Nephron progenitor cell (in vitro differentiated cells): ENCODE measurements at regions not wholly inside any gene's neighbourhood (a gene's known extent, or its start where the extent isn't known, plus 50 kb on each side); places are given as distances from the start of the nearest gene placed in this dataset.
"Not testable (repeated sequence)": the region's sequence is repeated elsewhere in the genome, so short reads cannot be mapped to it uniquely, and the experiment has no call there.

ENCODE experiments used
- DNase-seq: peaks from one replicate; pipeline ENCODE4 v3.0.0; 2021
- H3K27ac Mint-ChIP-seq: 2 replicates; pipeline ENCODE4 v1.8.0; 2021; ENCODE audit warnings: mild to moderate bottlenecking, moderate library complexity, mixed read lengths
- H3K27me3 Mint-ChIP-seq: 2 replicates; pipeline ENCODE4 v1.8.0; 2021; ENCODE audit warnings: mild to moderate bottlenecking, low read depth, mixed read lengths; ENCODE audit not compliant: poor library complexity
- H3K36me3 Mint-ChIP-seq: 2 replicates; pipeline ENCODE4 v1.8.0; 2021; ENCODE audit warnings: low read depth, mixed read lengths
- H3K4me1 Mint-ChIP-seq: 2 replicates; pipeline ENCODE4 v1.8.0; 2021; ENCODE audit warnings: mixed read lengths
- H3K4me3 Mint-ChIP-seq: 2 replicates; pipeline ENCODE4 v1.8.0; 2021; ENCODE audit warnings: mild to moderate bottlenecking, moderate library complexity, mixed read lengths
- H3K9me3 Mint-ChIP-seq: 2 replicates; pipeline ENCODE4 v1.8.0; 2021; ENCODE audit warnings: mild to moderate bottlenecking, moderate library complexity, mixed read lengths
- TF ChIP-seq, protein P1 (sequence below): fragments of 200-600 bp; sonication (generic); IDR thresholded peaks from 2 replicates; pipeline ENCODE4 v1.5.0; 2021; ENCODE audit warnings: antibody characterized with exemption

GRCh38 chr1:30101016-30101415 is 622.4 kb downstream of the MATN1 start:
- Mint-ChIP-seq H3K36me3 (no peaks in the 10 kb centered on the region), H3K4me1 (peaks cover 14% of the 10 kb centered on the region), H3K27me3 (peaks cover 16% of the 10 kb centered on the region), H3K9me3 (peaks cover 6% of the 10 kb centered on the region), H3K4me3 (no peak overlapping the region), H3K27ac (no peak overlapping the region)
- TF ChIP-seq, protein P1, sequence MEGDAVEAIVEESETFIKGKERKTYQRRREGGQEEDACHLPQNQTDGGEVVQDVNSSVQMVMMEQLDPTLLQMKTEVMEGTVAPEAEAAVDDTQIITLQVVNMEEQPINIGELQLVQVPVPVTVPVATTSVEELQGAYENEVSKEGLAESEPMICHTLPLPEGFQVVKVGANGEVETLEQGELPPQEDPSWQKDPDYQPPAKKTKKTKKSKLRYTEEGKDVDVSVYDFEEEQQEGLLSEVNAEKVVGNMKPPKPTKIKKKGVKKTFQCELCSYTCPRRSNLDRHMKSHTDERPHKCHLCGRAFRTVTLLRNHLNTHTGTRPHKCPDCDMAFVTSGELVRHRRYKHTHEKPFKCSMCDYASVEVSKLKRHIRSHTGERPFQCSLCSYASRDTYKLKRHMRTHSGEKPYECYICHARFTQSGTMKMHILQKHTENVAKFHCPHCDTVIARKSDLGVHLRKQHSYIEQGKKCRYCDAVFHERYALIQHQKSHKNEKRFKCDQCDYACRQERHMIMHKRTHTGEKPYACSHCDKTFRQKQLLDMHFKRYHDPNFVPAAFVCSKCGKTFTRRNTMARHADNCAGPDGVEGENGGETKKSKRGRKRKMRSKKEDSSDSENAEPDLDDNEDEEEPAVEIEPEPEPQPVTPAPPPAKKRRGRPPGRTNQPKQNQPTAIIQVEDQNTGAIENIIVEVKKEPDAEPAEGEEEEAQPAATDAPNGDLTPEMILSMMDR: no peak
- no peak for DNase-seq

DNA sequence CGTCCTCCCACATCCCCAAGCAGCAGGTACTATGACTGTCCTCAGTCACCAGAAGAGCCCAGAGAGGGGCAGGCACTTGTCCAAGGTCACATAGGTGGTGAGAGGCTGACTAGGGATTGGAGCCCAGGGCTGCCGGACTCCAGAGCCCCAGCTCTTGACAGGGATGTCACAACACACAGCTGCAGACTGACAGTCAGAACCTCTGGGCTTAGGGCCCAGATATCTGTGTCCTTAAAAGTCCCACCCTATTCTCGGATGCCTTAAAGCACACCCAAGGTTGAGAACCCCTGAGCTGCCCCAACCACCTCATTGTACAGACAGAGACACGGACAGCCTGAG is 622.9 kb downstream of the MATN1 start:
- H3K36me3 Mint-ChIP-seq: no peaks in the 10 kb centered on the region
- peaks cover 14% of the 10 kb centered on the region for H3K4me1 Mint-ChIP-seq
- H3K4me3 Mint-ChIP-seq: no peak overlapping the region
- TF ChIP-seq, protein P1: no peak
- peaks cover 6% of the 10 kb centered on the region for H3K9me3 Mint-ChIP-seq
- DNase-seq: no peak
- peaks cover 11% of the 10 kb centered on the region for H3K27me3 Mint-ChIP-seq
- no peak overlapping the region for H3K27ac Mint-ChIP-seq

- TF ChIP-seq, protein P1: no peak
- H3K4me1 Mint-ChIP-seq: peaks cover 14% of the 10 kb centered on the region
- no peak overlapping the region for H3K4me3 Mint-ChIP-seq
- H3K27ac Mint-ChIP-seq: no peak overlapping the region
- peaks cover 6% of the 10 kb centered on the region for H3K9me3 Mint-ChIP-seq
- peaks cover 6% of the 10 kb centered on the region for H3K27me3 Mint-ChIP-seq
- no peak for DNase-seq
- H3K36me3 Mint-ChIP-seq: no peaks in the 10 kb centered on the region
These were observed 623.5 kb downstream of the MATN1 start for GRCh38 chr1:30099587-30100523.

GRCh38 chr1:30097851-30098250 is 625.5 kb downstream of the MATN1 start:
- not testable (repeated sequence) for H3K4me1 Mint-ChIP-seq, H3K27ac Mint-ChIP-seq, H3K4me3 Mint-ChIP-seq, H3K36me3 Mint-ChIP-seq, DNase-seq
- Mint-ChIP-seq H3K27me3 (peaks cover 10% of the 10 kb centered on the region), H3K9me3 (peaks cover 14% of the 10 kb centered on the region)

DNA sequence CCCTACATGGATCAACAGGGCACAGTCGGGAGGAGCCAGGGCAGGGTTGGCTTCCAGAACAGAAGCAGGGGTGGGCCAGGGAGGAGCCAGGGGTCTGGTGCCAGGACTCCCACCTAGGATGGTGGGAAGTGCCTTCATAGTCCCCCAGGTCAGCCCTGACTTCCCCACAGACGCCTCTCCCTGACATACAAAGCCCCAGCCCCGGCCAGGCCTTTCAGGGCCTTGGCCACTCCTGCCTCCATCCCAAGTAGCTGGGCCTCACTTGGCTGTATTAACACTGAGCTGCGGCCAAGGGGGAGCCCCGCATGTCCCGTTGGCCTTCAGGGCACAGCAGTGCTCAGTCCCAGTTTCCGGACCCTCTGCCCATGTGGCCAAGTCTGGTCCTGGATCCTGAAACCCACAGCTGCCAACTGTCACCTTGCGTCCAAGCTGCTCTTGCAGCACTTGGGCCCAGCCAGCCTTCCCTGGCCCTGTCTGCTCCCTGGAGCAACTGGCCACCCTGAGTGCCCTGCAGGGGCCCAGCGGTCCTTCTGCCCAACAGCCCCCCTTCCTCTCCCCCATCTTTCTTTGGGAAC is 627.8 kb downstream of the MATN1 start:
- Mint-ChIP-seq H3K36me3 (no peaks in the 10 kb centered on the region), H3K27ac (no peak overlapping the region), H3K9me3 (peaks cover 30% of the 10 kb centered on the region), H3K4me3 (no peak overlapping the region), H3K4me1 (peaks cover 5% of the 10 kb centered on the region), H3K27me3 (peaks cover 24% of the 10 kb centered on the region)
- no peak for DNase-seq
- TF ChIP-seq, protein P1: no peak

- no peak overlapping the region for H3K27ac Mint-ChIP-seq
- DNase-seq: no peak
- peaks cover 3% of the 10 kb centered on the region for H3K4me1 Mint-ChIP-seq
- TF ChIP-seq, protein P1: no peak
- H3K36me3 Mint-ChIP-seq: no peaks in the 10 kb centered on the region
- peaks cover 24% of the 10 kb centered on the region for H3K27me3 Mint-ChIP-seq
- no peak overlapping the region for H3K4me3 Mint-ChIP-seq
- peaks cover 30% of the 10 kb centered on the region for H3K9me3 Mint-ChIP-seq
These were observed 628.3 kb downstream of the MATN1 start for GRCh38 chr1:30095051-30095450.
